ENCODE measurements at regions not wholly inside any gene's neighbourhood (a gene's known extent, or its start where the extent isn't known, plus 50 kb on each side); places are given as distances from the start of the nearest gene placed in this dataset.

DNA sequence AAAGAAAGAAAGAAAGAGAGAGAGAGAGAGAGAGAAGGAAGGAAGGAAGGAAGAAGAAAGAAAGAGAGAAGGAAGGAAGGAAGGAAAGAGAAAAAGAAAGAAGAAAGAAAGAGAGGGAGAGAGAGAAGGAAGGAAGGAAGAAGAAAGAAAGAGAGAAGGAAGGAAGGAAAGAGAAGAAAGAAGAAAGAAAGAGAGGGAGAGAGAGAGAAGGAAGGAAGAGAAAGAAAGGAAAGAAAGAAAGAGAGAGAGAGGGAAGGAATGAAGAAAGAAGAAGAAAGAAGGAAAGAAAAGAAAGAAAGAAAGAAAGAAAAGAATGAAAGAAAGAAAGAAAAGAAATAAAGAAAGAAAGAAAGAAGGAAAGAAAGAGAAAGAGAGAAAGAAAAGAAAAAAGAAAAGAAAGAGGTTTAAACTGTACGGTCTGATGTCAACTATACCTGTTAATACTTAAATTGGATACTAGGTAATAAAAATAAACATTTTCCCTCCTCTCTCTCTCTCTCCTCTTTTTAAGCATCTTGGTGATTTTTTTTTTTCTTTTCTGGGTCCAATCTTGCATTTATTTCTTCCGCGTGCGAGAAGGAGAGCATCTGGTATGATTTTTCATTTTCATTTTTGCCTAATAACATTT lies 93.8 kb downstream of the CRLF2 start:
- TF ChIP-seq, protein P1, sequence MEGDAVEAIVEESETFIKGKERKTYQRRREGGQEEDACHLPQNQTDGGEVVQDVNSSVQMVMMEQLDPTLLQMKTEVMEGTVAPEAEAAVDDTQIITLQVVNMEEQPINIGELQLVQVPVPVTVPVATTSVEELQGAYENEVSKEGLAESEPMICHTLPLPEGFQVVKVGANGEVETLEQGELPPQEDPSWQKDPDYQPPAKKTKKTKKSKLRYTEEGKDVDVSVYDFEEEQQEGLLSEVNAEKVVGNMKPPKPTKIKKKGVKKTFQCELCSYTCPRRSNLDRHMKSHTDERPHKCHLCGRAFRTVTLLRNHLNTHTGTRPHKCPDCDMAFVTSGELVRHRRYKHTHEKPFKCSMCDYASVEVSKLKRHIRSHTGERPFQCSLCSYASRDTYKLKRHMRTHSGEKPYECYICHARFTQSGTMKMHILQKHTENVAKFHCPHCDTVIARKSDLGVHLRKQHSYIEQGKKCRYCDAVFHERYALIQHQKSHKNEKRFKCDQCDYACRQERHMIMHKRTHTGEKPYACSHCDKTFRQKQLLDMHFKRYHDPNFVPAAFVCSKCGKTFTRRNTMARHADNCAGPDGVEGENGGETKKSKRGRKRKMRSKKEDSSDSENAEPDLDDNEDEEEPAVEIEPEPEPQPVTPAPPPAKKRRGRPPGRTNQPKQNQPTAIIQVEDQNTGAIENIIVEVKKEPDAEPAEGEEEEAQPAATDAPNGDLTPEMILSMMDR (conservative IDR thresholded peaks at IDR 0.05; ENCODE audit: low read depth, low read length) = no peak
- TF ChIP-seq SMC3 (IDR thresholded peaks at IDR 0.05; ENCODE audit: low read depth, low read length) (no peak), POLR2A (IDR thresholded peaks at IDR 0.05; ENCODE audit: low read depth, low read length) (no peak), RCOR1 (IDR thresholded peaks at IDR 0.05; ENCODE audit: insufficient replicate concordance, low read length) (no peak), RAD21 (IDR thresholded peaks at IDR 0.05; ENCODE audit: low read length) (no peak), USF2 (IDR thresholded peaks at IDR 0.05; ENCODE audit: low read depth, low read length) (no peak), CEBPB (IDR thresholded peaks at IDR 0.05; ENCODE audit: low read depth, low read length) (no peak), NFE2L2 (IDR thresholded peaks at IDR 0.05; ENCODE audit: low read depth, low read length) (no peak), RFX5 (IDR thresholded peaks at IDR 0.05; ENCODE audit: low read depth, low read length) (no peak)
